ES-I3 (cell line): ENCODE measurements at regions not wholly inside any gene's neighbourhood (a gene's known extent, or its start where the extent isn't known, plus 50 kb on each side); places are given as distances from the start of the nearest gene placed in this dataset.
"Not testable (repeated sequence)": the region's sequence is repeated elsewhere in the genome, so short reads cannot be mapped to it uniquely, and the experiment has no call there.

ENCODE experiments used
- H3K36me3 ChIP-seq: 2 replicates; pipeline ENCODE4 v1.6.1; 2013; ENCODE audit warnings: mild to moderate bottlenecking, low read length, control low read depth, moderate library complexity; ENCODE audit not compliant: insufficient read depth
- H3K4me1 ChIP-seq: 2 replicates; pipeline ENCODE4 v1.6.1; 2013; ENCODE audit warnings: mild to moderate bottlenecking, control low read depth, low read length; ENCODE audit not compliant: insufficient read depth
- H3K9ac ChIP-seq: 2 replicates; pipeline ENCODE4 v1.6.1; 2013; ENCODE audit warnings: low read depth, mild to moderate bottlenecking, low read length, moderate library complexity
- H3K9me3 ChIP-seq: 2 replicates; pipeline ENCODE4 v1.6.1; 2013; ENCODE audit warnings: mild to moderate bottlenecking, low read length, moderate library complexity; ENCODE audit not compliant: control insufficient read depth, insufficient read depth

GRCh38 chr15:25091421-25092158, 136.8 kb downstream of the SNRPN start:
- no peaks in the 10 kb centered on the region for H3K4me1 ChIP-seq
- no peaks in the 10 kb centered on the region for H3K9me3 ChIP-seq
- H3K9ac ChIP-seq, result no peak overlapping the region
- H3K36me3 ChIP-seq, result peaks cover 60% of the 10 kb centered on the region

- Histone ChIP-seq H3K36me3 (peaks cover 56% of the 10 kb centered on the region), H3K9me3 (no peaks in the 10 kb centered on the region), H3K9ac (no peak overlapping the region), H3K4me1 (no peaks in the 10 kb centered on the region)
Observed at GRCh38 chr15:25092661-25093060, 137.9 kb downstream of the SNRPN start.

GRCh38 chr15:25093455-25094029, 138.8 kb downstream of the SNRPN start:
- Histone ChIP-seq H3K9ac (no peak overlapping the region), H3K4me1 (no peaks in the 10 kb centered on the region), H3K9me3 (no peaks in the 10 kb centered on the region), H3K36me3 (peaks cover 50% of the 10 kb centered on the region)

- H3K9me3 ChIP-seq, result no peaks in the 10 kb centered on the region
- H3K36me3 ChIP-seq, result peaks cover 50% of the 10 kb centered on the region
- H3K9ac ChIP-seq, result no peak overlapping the region
- no peaks in the 10 kb centered on the region for H3K4me1 ChIP-seq
Observed at GRCh38 chr15:25094066-25094465, 139.3 kb downstream of the SNRPN start.

GRCh38 chr15:25094519-25094918, 139.7 kb downstream of the SNRPN start:
- Histone ChIP-seq H3K36me3 (peaks cover 49% of the 10 kb centered on the region), H3K4me1 (no peaks in the 10 kb centered on the region), H3K9me3 (no peaks in the 10 kb centered on the region), H3K9ac (no peak overlapping the region)

GRCh38 chr15:25095179-25095578, 140.4 kb downstream of the SNRPN start:
- Histone ChIP-seq H3K4me1 (no peaks in the 10 kb centered on the region), H3K9ac (no peak overlapping the region), H3K36me3 (peaks cover 46% of the 10 kb centered on the region), H3K9me3 (no peaks in the 10 kb centered on the region)

GRCh38 chr15:25099966-25100365, 145.2 kb downstream of the SNRPN start:
- H3K9me3 ChIP-seq, H3K4me1 ChIP-seq, H3K9ac ChIP-seq: not testable (repeated sequence)
- H3K36me3 ChIP-seq, result peaks cover 25% of the 10 kb centered on the region

GRCh38 chr15:25106209-25106608, 151.4 kb downstream of the SNRPN start:
- no peak overlapping the region for H3K9ac ChIP-seq
- H3K9me3 ChIP-seq, result no peaks in the 10 kb centered on the region
- no peaks in the 10 kb centered on the region for H3K4me1 ChIP-seq
- H3K36me3 ChIP-seq, result peaks cover 43% of the 10 kb centered on the region

- H3K9ac ChIP-seq, result no peak overlapping the region
- H3K9me3 ChIP-seq, result no peaks in the 10 kb centered on the region
- no peaks in the 10 kb centered on the region for H3K4me1 ChIP-seq
- H3K36me3 ChIP-seq, result no peaks in the 10 kb centered on the region; the same call in 1 of the 2 replicates
Observed at GRCh38 chr15:25133804-25134203, 179.0 kb downstream of the SNRPN start.

GRCh38 chr15:25134546-25134945, 179.8 kb downstream of the SNRPN start:
- H3K9ac ChIP-seq, result no peak overlapping the region
- no peaks in the 10 kb centered on the region for H3K4me1 ChIP-seq
- no peaks in the 10 kb centered on the region for H3K9me3 ChIP-seq
- H3K36me3 ChIP-seq, result no peaks in the 10 kb centered on the region; the same call in 1 of the 2 replicates

- Histone ChIP-seq H3K9ac (no peak overlapping the region), H3K4me1 (no peaks in the 10 kb centered on the region), H3K36me3 (no peaks in the 10 kb centered on the region), H3K9me3 (no peaks in the 10 kb centered on the region)
Observed at GRCh38 chr15:25136119-25136518, 181.3 kb downstream of the SNRPN start.

GRCh38 chr15:25137013-25137412, 182.2 kb downstream of the SNRPN start:
- Histone ChIP-seq H3K9me3 (no peaks in the 10 kb centered on the region), H3K36me3 (no peaks in the 10 kb centered on the region), H3K4me1 (no peaks in the 10 kb centered on the region), H3K9ac (no peak overlapping the region)

- no peak overlapping the region for H3K9ac ChIP-seq
- H3K36me3 ChIP-seq, result no peaks in the 10 kb centered on the region
- no peaks in the 10 kb centered on the region for H3K4me1 ChIP-seq
- H3K9me3 ChIP-seq, result no peaks in the 10 kb centered on the region; the same call in 1 of the 2 replicates
Observed at GRCh38 chr15:25169318-25169717, 214.5 kb downstream of the SNRPN start.

GRCh38 chr15:25170113-25170731, 215.4 kb downstream of the SNRPN start:
- H3K36me3 ChIP-seq, result no peaks in the 10 kb centered on the region
- no peak overlapping the region for H3K9ac ChIP-seq

GRCh38 chr15:25170781-25171110, 216.0 kb downstream of the SNRPN start:
- H3K36me3 ChIP-seq, result no peaks in the 10 kb centered on the region
- H3K9me3 ChIP-seq, result no peaks in the 10 kb centered on the region; the same call in 1 of the 2 replicates
- no peak overlapping the region for H3K9ac ChIP-seq
- H3K4me1 ChIP-seq, result no peaks in the 10 kb centered on the region

More at GRCh38 chr15:25170113-25170731, 215.4 kb downstream of the SNRPN start:
- no peaks in the 10 kb centered on the region for H3K4me1 ChIP-seq
- no peaks in the 10 kb centered on the region; the same call in 1 of the 2 replicates for H3K9me3 ChIP-seq
